WERI-Rb-1 (cell line): ENCODE measurements at regions not wholly inside any gene's neighbourhood (a gene's known extent, or its start where the extent isn't known, plus 50 kb on each side); places are given as distances from the start of the nearest gene placed in this dataset.

Experiments
- DNase-seq: peaks from one replicate; pipeline ENCODE4 v3.0.0-alpha.2; 2020
- H3K27ac ChIP-seq: fragments of 250-450 bp; sonication (Bioruptor Pico); 2 replicates; pipeline ENCODE4 v1.5.1; 2020; ENCODE audit warnings: mild to moderate bottlenecking, moderate library complexity
- H3K27me3 ChIP-seq: fragments of 250-450 bp; sonication (Bioruptor Pico); 2 replicates; pipeline ENCODE4 v1.5.1; 2021; ENCODE audit warnings: mild to moderate bottlenecking, low read depth, moderate library complexity; ENCODE audit not compliant: insufficient read depth, severe bottlenecking
- H3K36me3 ChIP-seq: fragments of 250-450 bp; sonication (Bioruptor Pico); 2 replicates; pipeline ENCODE4 v1.5.1; 2020; ENCODE audit warnings: mild to moderate bottlenecking, moderate library complexity
- H3K4me3 ChIP-seq: 2 replicates; pipeline ENCODE4 v1.5.1; 2011; ENCODE audit warnings: low read depth, mild to moderate bottlenecking, control low read depth, low read length
- H3K9me3 ChIP-seq: fragments of 250-450 bp; sonication (Bioruptor Pico); 2 replicates; pipeline ENCODE4 v1.5.1; 2021; ENCODE audit warnings: mild to moderate bottlenecking, moderate library complexity; ENCODE audit not compliant: severe bottlenecking
- TF ChIP-seq, protein P1 (sequence below): IDR thresholded peaks from 2 replicates; pipeline ENCODE4 v1.5.1; 2011; ENCODE audit warnings: low read depth, mild to moderate bottlenecking, control low read depth, inconsistent platforms, low read length

- TF ChIP-seq, protein P1, sequence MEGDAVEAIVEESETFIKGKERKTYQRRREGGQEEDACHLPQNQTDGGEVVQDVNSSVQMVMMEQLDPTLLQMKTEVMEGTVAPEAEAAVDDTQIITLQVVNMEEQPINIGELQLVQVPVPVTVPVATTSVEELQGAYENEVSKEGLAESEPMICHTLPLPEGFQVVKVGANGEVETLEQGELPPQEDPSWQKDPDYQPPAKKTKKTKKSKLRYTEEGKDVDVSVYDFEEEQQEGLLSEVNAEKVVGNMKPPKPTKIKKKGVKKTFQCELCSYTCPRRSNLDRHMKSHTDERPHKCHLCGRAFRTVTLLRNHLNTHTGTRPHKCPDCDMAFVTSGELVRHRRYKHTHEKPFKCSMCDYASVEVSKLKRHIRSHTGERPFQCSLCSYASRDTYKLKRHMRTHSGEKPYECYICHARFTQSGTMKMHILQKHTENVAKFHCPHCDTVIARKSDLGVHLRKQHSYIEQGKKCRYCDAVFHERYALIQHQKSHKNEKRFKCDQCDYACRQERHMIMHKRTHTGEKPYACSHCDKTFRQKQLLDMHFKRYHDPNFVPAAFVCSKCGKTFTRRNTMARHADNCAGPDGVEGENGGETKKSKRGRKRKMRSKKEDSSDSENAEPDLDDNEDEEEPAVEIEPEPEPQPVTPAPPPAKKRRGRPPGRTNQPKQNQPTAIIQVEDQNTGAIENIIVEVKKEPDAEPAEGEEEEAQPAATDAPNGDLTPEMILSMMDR, result no peak
- Histone ChIP-seq H3K9me3 (no peaks in the 10 kb centered on the region), H3K36me3 (no peaks in the 10 kb centered on the region)
Observed at GRCh38 chr1:94627771-94628498, 86.4 kb upstream of the F3 start.

DNA sequence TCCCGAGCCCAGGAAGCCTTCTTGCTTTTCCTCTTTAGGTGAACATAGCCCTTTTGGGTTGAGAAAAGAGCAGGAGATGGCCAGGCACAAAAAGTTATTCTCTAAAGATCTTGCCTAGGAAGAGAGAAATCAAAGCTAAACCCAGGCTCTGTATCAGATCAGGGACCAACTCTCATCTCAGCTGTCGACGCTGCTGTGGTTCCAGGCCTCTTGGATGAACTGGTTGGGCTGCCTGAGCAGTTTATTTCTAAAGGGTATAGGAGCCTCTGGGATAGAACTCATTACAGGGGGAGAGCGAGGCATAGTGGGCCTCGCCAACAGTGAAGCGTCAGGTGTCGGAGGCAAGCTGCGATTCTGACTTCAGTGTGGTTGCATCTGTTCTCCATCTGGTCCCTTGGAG, 82.6 kb upstream of the F3 start:
- no peak overlapping the region for H3K27ac ChIP-seq
- no peak overlapping the region for H3K4me3 ChIP-seq
- DNase-seq, result no peak
- no peaks in the 10 kb centered on the region for H3K9me3 ChIP-seq
- no peaks in the 10 kb centered on the region for H3K27me3 ChIP-seq
- TF ChIP-seq, protein P1, result no peak
- no peaks in the 10 kb centered on the region for H3K36me3 ChIP-seq

More at GRCh38 chr1:94627771-94628498, 86.4 kb upstream of the F3 start:
- no peaks in the 10 kb centered on the region for H3K27me3 ChIP-seq
- H3K4me3 ChIP-seq, result no peak overlapping the region
- no peak for DNase-seq
- no peak overlapping the region for H3K27ac ChIP-seq

- Histone ChIP-seq H3K36me3 (no peaks in the 10 kb centered on the region), H3K9me3 (no peaks in the 10 kb centered on the region), H3K4me3 (no peak overlapping the region), H3K27me3 (no peaks in the 10 kb centered on the region), H3K27ac (no peak overlapping the region)
- DNase-seq, result no peak
- TF ChIP-seq, protein P1, result no peak
Observed at GRCh38 chr1:94623560-94624148, 82.1 kb upstream of the F3 start.

GRCh38 chr1:94622757-94623156, 81.2 kb upstream of the F3 start:
- TF ChIP-seq, protein P1, result no peak
- H3K27me3 ChIP-seq, result no peaks in the 10 kb centered on the region
- H3K4me3 ChIP-seq, result no peak overlapping the region
- H3K36me3 ChIP-seq, result no peaks in the 10 kb centered on the region
- H3K9me3 ChIP-seq, result no peaks in the 10 kb centered on the region
- DNase-seq, result no peak
- H3K27ac ChIP-seq, result no peak overlapping the region

- TF ChIP-seq, protein P1, result no peak
- H3K27me3 ChIP-seq, result no peaks in the 10 kb centered on the region
- no peak overlapping the region for H3K27ac ChIP-seq
- no peaks in the 10 kb centered on the region for H3K9me3 ChIP-seq
- no peak overlapping the region for H3K4me3 ChIP-seq
- no peak for DNase-seq
- no peaks in the 10 kb centered on the region for H3K36me3 ChIP-seq
Observed at GRCh38 chr1:94621802-94622201, 80.2 kb upstream of the F3 start.
